ENCODE measurements at regions not wholly inside any gene's neighbourhood (a gene's known extent, or its start where the extent isn't known, plus 50 kb on each side); places are given as distances from the start of the nearest gene placed in this dataset.

GRCh38 chr7:149379625-149380024, 81.2 kb downstream of the ZNF777 start:
- DNase-seq (no peak), ATAC-seq (no peak)
- POLR2A ChIA-PET = no interaction called here
- Mint-ChIP-seq H3K9me3 (peaks cover 7 to 34% (median 20%) of the 10 kb centered on the region in 9 donors), H3K27me3 (peaks cover 0 to 11% (median 4%) of the 10 kb centered on the region in 5 donors), H3K4me3 (no peak overlapping the region), H3K27ac (no peak overlapping the region), H3K4me1 (no peaks in the 10 kb centered on the region), H3K36me3 (peaks cover 0 to 20% (median 8%) of the 10 kb centered on the region in 3 donors)

GRCh38 chr7:149381245-149381644, 79.6 kb downstream of the ZNF777 start:
- POLR2A ChIA-PET = no interaction called here
- ATAC-seq = no peak
- Mint-ChIP-seq H3K4me3 (no peak overlapping the region), H3K27ac (no peak overlapping the region), H3K4me1 (no peaks in the 10 kb centered on the region), H3K9me3 (peaks cover 7 to 34% (median 20%) of the 10 kb centered on the region in 9 donors), H3K27me3 (peaks cover 2 to 11% (median 4%) of the 10 kb centered on the region in 5 donors), H3K36me3 (peaks cover 0 to 20% (median 8%) of the 10 kb centered on the region in 3 donors)
- no peak for DNase-seq

All from naive thymus-derived CD8-positive, alpha-beta T cell (primary cell).